K562 (cell line): ENCODE measurements at regions not wholly inside any gene's neighbourhood (a gene's known extent, or its start where the extent isn't known, plus 50 kb on each side); places are given as distances from the start of the nearest gene placed in this dataset.

Experiments
- CHD7 ChIP-seq: fragments of 200-600 bp; sonication (generic); IDR thresholded peaks from one replicate; pipeline ENCODE4 v1.6.1; 2012; ENCODE audit warnings: mild to moderate bottlenecking, low read depth, low read length, inconsistent platforms
- FOXP1 ChIP-seq: sonication (generic); formaldehyde crosslinking; IDR thresholded peaks from 2 replicates; pipeline ENCODE4 v1.8.0; 2022; ENCODE audit warnings: mild to moderate bottlenecking, missing genetic modification reagents
- NCOR1 ChIP-seq: fragments of 450-650 bp; IDR thresholded peaks from 2 replicates; pipeline ENCODE4 v1.6.1; 2016; ENCODE audit warnings: mild to moderate bottlenecking, moderate library complexity
- PKNOX1 ChIP-seq: fragments of 450-650 bp; IDR thresholded peaks from 2 replicates; pipeline ENCODE4 v1.6.1; 2016
- POLR2AphosphoS5 ChIP-seq: IDR thresholded peaks from 2 replicates; pipeline ENCODE4 v1.6.1; 2011; ENCODE audit warnings: mild to moderate bottlenecking, low read depth, low read length, moderate library complexity; ENCODE audit not compliant: control insufficient read depth, insufficient read depth
- SMAD3 ChIP-seq: fragments of 450-650 bp; formaldehyde crosslinking; conservative IDR thresholded peaks from 2 replicates; pipeline ENCODE4 v1.4.0; 2020; ENCODE audit warnings: mild to moderate bottlenecking
- STAT6 ChIP-seq: sonication (generic); formaldehyde crosslinking; IDR thresholded peaks from 2 replicates; pipeline ENCODE4 v1.8.1; 2023; ENCODE audit warnings: mild to moderate bottlenecking, missing genetic modification reagents
- TAL1 ChIP-seq: fragments of 450-650 bp; IDR thresholded peaks from 2 replicates; pipeline ENCODE4 v1.6.1; 2016; ENCODE audit warnings: mild to moderate bottlenecking
- ZNF518B ChIP-seq: fragments of 250-450 bp; sonication (Bioruptor Pico); IDR thresholded peaks from 2 replicates; pipeline ENCODE4 v1.5.0; 2021; ENCODE audit warnings: mild to moderate bottlenecking, moderate library complexity

- TF ChIP-seq CHD7 (no peak), TAL1 (peak; percentile 83), SMAD3 (CRISPR knock-in tag) (no peak), PKNOX1 (no peak), NCOR1 (peak; percentile 56), FOXP1 (CRISPR knock-in tag) (no peak), POLR2AphosphoS5 (no peak; the same call in 1 of the 2 replicates), STAT6 (CRISPR knock-in tag) (no peak), ZNF518B (CRISPR knock-in tag) (no peak)
Observed at GRCh38 chr7:17044396-17044795, 162.6 kb upstream of the AGR3 start (continued).
